HG03175 (cell line): ENCODE measurements at regions not wholly inside any gene's neighbourhood (a gene's known extent, or its start where the extent isn't known, plus 50 kb on each side); places are given as distances from the start of the nearest gene placed in this dataset.
"Not testable (repeated sequence)": the region's sequence is repeated elsewhere in the genome, so short reads cannot be mapped to it uniquely, and the experiment has no call there.

Experiments used
- ATAC-seq: cut with Tn5 transposase; IDR thresholded peaks from one replicate; pipeline ENCODE4 v1.9.1; 2021; ENCODE audit warnings: mild to moderate bottlenecking, moderate library complexity; ENCODE audit not compliant: unreplicated experiment

GRCh38 chr7:12930534-12930933 lies 243.1 kb downstream of the ARL4A start:
- ATAC-seq, result no peak

- ATAC-seq, result not testable (repeated sequence)
These were observed 244.0 kb downstream of the ARL4A start for GRCh38 chr7:12931465-12931864.

- no peak for ATAC-seq
These were observed 252.3 kb downstream of the ARL4A start for GRCh38 chr7:12939694-12940093.

- no peak for ATAC-seq
These were observed 254.1 kb downstream of the ARL4A start for GRCh38 chr7:12941512-12941911.

- ATAC-seq, result no peak
These were observed 255.2 kb downstream of the ARL4A start for GRCh38 chr7:12942609-12943008.

GRCh38 chr7:12943781-12944180 lies 256.3 kb downstream of the ARL4A start:
- no peak for ATAC-seq

GRCh38 chr7:12945901-12946300 lies 258.5 kb downstream of the ARL4A start:
- no peak for ATAC-seq

GRCh38 chr7:12947465-12947864 lies 260.0 kb downstream of the ARL4A start:
- no peak for ATAC-seq

GRCh38 chr7:12949060-12949931 lies 261.9 kb downstream of the ARL4A start:
- ATAC-seq, result no peak

GRCh38 chr7:12951397-12951801 lies 264.0 kb downstream of the ARL4A start:
- ATAC-seq, result no peak

- ATAC-seq, result no peak
These were observed 267.1 kb downstream of the ARL4A start for GRCh38 chr7:12954380-12955033.

GRCh38 chr7:12957487-12957886 lies 270.1 kb downstream of the ARL4A start:
- ATAC-seq, result no peak

GRCh38 chr7:12961910-12962480 lies 274.6 kb downstream of the ARL4A start:
- no peak for ATAC-seq

GRCh38 chr7:12963435-12963834 lies 276.0 kb downstream of the ARL4A start:
- no peak for ATAC-seq

- ATAC-seq, result no peak
These were observed 277.4 kb downstream of the ARL4A start for GRCh38 chr7:12964836-12965235.

GRCh38 chr7:12965767-12966166 lies 278.3 kb downstream of the ARL4A start:
- ATAC-seq, result no peak

GRCh38 chr7:12967322-12967721 lies 279.9 kb downstream of the ARL4A start:
- ATAC-seq, result no peak

- no peak for ATAC-seq
These were observed 281.5 kb downstream of the ARL4A start for GRCh38 chr7:12968836-12969422.

- no peak for ATAC-seq
These were observed 283.2 kb downstream of the ARL4A start for GRCh38 chr7:12970626-12971025.

GRCh38 chr7:12974451-12975166 lies 287.2 kb downstream of the ARL4A start:
- ATAC-seq, result no peak

- ATAC-seq, result no peak
These were observed 288.0 kb downstream of the ARL4A start for GRCh38 chr7:12975412-12975811.
